ENCODE measurements at regions not wholly inside any gene's neighbourhood (a gene's known extent, or its start where the extent isn't known, plus 50 kb on each side); places are given as distances from the start of the nearest gene placed in this dataset.

DNA sequence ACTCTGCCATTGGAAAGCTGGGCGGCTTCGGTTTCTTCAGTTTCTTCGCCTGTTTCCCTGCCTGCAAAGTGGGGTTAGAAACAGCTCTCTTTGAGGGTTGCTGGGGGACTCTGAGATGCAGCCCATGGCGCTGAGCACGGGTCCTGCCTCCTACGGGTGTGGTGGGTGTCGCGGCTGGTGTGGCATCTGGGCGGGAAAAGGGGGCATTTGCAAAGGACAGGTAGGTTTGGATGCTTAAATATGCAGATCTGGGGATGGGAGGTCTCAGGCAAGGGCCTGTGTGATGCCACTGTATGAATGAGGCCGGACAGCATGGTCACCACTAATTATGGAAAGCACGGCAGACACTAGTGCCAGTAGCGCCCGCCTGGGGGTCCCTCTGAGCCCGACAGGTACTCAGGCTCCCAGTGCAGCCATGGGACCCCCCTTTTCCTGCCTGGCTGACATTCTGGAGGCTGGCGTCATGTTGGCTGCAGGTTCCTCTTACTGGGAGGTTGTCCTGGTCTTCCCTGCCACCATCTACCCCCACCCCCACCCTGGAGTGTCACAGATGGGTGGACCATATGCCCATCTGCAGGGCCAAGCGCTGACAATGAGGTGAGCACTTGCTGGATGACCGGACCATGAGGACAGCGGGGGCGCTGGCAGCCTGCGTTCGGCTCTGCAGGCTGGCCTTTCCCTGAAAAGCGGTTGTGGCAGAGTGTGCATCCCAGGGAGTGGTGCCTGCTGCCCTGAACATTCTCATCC, 237.7 kb downstream of the SEC14L1 start:
- peak overlapping the region; percentile 69 for H3K27ac Mint-ChIP-seq
- no peak for DNase-seq (ENCODE audit: extremely low spot score, unreplicated experiment)
- no peaks in the 10 kb centered on the region for H3K27me3 Mint-ChIP-seq
- H3K4me1 Mint-ChIP-seq (ENCODE audit: unreplicated experiment), result peaks cover 52% of the 10 kb centered on the region
- H3K4me3 Mint-ChIP-seq, result peak overlapping the region; percentile 58
- H3K36me3 Mint-ChIP-seq, result no peaks in the 10 kb centered on the region
- TF ChIP-seq, protein P1, sequence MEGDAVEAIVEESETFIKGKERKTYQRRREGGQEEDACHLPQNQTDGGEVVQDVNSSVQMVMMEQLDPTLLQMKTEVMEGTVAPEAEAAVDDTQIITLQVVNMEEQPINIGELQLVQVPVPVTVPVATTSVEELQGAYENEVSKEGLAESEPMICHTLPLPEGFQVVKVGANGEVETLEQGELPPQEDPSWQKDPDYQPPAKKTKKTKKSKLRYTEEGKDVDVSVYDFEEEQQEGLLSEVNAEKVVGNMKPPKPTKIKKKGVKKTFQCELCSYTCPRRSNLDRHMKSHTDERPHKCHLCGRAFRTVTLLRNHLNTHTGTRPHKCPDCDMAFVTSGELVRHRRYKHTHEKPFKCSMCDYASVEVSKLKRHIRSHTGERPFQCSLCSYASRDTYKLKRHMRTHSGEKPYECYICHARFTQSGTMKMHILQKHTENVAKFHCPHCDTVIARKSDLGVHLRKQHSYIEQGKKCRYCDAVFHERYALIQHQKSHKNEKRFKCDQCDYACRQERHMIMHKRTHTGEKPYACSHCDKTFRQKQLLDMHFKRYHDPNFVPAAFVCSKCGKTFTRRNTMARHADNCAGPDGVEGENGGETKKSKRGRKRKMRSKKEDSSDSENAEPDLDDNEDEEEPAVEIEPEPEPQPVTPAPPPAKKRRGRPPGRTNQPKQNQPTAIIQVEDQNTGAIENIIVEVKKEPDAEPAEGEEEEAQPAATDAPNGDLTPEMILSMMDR (conservative IDR thresholded peaks at IDR 0.05), result no peak
- H3K9me3 Mint-ChIP-seq, result no peaks in the 10 kb centered on the region

DNA sequence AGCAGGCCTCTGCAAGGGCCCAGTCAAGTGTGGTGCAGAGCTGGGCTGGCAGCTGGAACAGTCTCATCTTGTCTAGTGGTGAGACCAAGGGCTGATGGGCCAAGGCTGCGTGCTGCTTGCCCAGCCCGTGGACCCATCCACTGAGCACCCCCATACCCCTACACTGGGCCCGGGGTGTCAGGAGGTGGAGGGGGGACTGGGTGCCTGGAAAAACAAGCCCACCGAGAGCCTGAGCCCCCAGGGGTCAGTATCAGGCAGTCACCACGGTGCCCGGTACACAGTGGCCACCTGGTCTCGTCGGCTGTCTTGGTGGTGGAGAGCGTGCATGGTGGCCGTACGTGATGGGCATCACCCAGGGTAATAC, 238.3 kb downstream of the SEC14L1 start:
- Mint-ChIP-seq H3K36me3 (no peaks in the 10 kb centered on the region), H3K27me3 (no peaks in the 10 kb centered on the region), H3K27ac (no peak overlapping the region), H3K4me3 (no peak overlapping the region), H3K4me1 (ENCODE audit: unreplicated experiment) (peaks cover 58% of the 10 kb centered on the region), H3K9me3 (no peaks in the 10 kb centered on the region)
- TF ChIP-seq, protein P1 (conservative IDR thresholded peaks at IDR 0.05), result no peak
- DNase-seq (ENCODE audit: extremely low spot score, unreplicated experiment), result no peak

- TF ChIP-seq, protein P1 (conservative IDR thresholded peaks at IDR 0.05), result no peak
- no peak overlapping the region for H3K27ac Mint-ChIP-seq
Measured at GRCh38 chr17:77379832-77380231, 239.1 kb downstream of the SEC14L1 start.

DNA sequence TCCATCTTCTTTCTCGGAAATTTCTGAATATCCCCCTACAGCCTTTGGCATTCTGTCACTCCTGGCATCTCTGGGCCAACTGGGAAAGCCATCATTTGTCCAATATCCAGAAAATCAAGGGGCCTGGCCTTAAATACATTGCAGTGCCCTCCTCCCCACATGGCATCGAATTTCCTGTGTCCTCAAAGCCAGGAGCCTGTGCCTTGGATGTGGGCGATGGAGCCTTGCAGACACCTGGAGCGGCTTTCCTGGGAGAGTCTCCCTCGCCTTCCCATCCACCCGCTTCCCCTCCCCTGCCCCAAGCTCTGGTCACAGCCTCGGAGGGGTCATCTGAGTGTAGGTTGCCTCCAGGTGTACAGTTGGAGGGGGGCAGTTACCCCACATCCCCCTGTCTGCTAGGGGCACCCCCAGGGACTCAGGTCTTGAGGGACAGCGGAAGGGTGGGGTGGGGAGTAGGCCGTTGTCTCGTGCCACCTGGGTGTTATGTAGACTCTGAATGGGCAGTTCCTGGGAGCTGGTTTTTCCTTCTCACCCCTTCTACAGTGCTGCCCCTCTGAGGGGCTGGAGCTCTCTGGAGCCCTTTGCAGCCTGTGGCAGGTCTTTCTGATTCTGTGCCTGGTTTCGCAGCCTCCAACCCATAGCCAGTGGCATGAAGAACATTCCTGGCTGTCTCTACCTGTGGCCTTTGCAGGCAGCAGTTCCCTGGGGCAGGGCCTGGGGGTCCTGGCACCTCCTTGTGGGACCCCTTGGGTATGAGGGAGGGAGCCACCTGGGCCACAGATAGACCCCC, 239.8 kb downstream of the SEC14L1 start:
- no peaks in the 10 kb centered on the region for H3K36me3 Mint-ChIP-seq
- no peak overlapping the region for H3K4me3 Mint-ChIP-seq
- H3K27me3 Mint-ChIP-seq, result no peaks in the 10 kb centered on the region
- no peak for DNase-seq (ENCODE audit: extremely low spot score, unreplicated experiment)
- H3K27ac Mint-ChIP-seq, result no peak overlapping the region
- TF ChIP-seq, protein P1 (conservative IDR thresholded peaks at IDR 0.05), result no peak
- peaks cover 58% of the 10 kb centered on the region for H3K4me1 Mint-ChIP-seq (ENCODE audit: unreplicated experiment)
- no peaks in the 10 kb centered on the region for H3K9me3 Mint-ChIP-seq

More at GRCh38 chr17:77379832-77380231, 239.1 kb downstream of the SEC14L1 start:
- Mint-ChIP-seq H3K27me3 (no peaks in the 10 kb centered on the region), H3K4me3 (no peak overlapping the region), H3K36me3 (no peaks in the 10 kb centered on the region), H3K4me1 (ENCODE audit: unreplicated experiment) (peaks cover 65% of the 10 kb centered on the region), H3K9me3 (no peaks in the 10 kb centered on the region)
- DNase-seq (ENCODE audit: extremely low spot score, unreplicated experiment), result no peak

GRCh38 chr17:77381185-77381700, 240.5 kb downstream of the SEC14L1 start:
- DNase-seq (ENCODE audit: extremely low spot score, unreplicated experiment), result no peak
- Mint-ChIP-seq H3K27me3 (no peaks in the 10 kb centered on the region), H3K4me1 (ENCODE audit: unreplicated experiment) (peaks cover 56% of the 10 kb centered on the region), H3K27ac (peak overlapping the region; percentile 48), H3K9me3 (no peaks in the 10 kb centered on the region), H3K4me3 (no peak overlapping the region), H3K36me3 (no peaks in the 10 kb centered on the region)
- TF ChIP-seq, protein P1 (conservative IDR thresholded peaks at IDR 0.05), result no peak
